ENCODE measurements at regions not wholly inside any gene's neighbourhood (a gene's known extent, or its start where the extent isn't known, plus 50 kb on each side); places are given as distances from the start of the nearest gene placed in this dataset.
"Not testable (repeated sequence)": the region's sequence is repeated elsewhere in the genome, so short reads cannot be mapped to it uniquely, and the experiment has no call there.

- no peak for DNase-seq (ENCODE audit: low read depth, low spot score)
Measured at GRCh38 chr2:122532072-122532344, 776.6 kb downstream of the TSN start.

- no peak for DNase-seq (ENCODE audit: low read depth, low spot score)
Measured at GRCh38 chr2:122532481-122532880, 777.0 kb downstream of the TSN start.

- no peak for DNase-seq (ENCODE audit: low read depth, low spot score)
Measured at GRCh38 chr2:122535960-122536505, 780.6 kb downstream of the TSN start.

GRCh38 chr2:122539311-122539710 is 783.9 kb downstream of the TSN start:
- no peak for DNase-seq (ENCODE audit: low read depth, low spot score)

GRCh38 chr2:122539920-122540319 is 784.5 kb downstream of the TSN start:
- DNase-seq (ENCODE audit: low read depth, low spot score), result no peak

GRCh38 chr2:122542236-122542635 is 786.8 kb downstream of the TSN start:
- no peak for DNase-seq (ENCODE audit: low read depth, low spot score)

- DNase-seq (ENCODE audit: low read depth, low spot score), result no peak
Measured at GRCh38 chr2:122542646-122543045, 787.2 kb downstream of the TSN start.

- no peak for DNase-seq (ENCODE audit: low read depth, low spot score)
Measured at GRCh38 chr2:122543815-122544214, 788.4 kb downstream of the TSN start.

GRCh38 chr2:122545821-122546220 is 790.4 kb downstream of the TSN start:
- DNase-seq (ENCODE audit: low read depth, low spot score), result no peak

GRCh38 chr2:122562775-122563174 is 807.3 kb downstream of the TSN start:
- no peak for DNase-seq (ENCODE audit: low read depth, low spot score)

- DNase-seq (ENCODE audit: low read depth, low spot score), result no peak
Measured at GRCh38 chr2:122563781-122564180, 808.3 kb downstream of the TSN start.

GRCh38 chr2:122564843-122565242 is 809.4 kb downstream of the TSN start:
- DNase-seq (ENCODE audit: low read depth, low spot score), result no peak

- no peak for DNase-seq (ENCODE audit: low read depth, low spot score)
Measured at GRCh38 chr2:122565364-122565763, 809.9 kb downstream of the TSN start.

GRCh38 chr2:122570641-122571040 is 815.2 kb downstream of the TSN start:
- DNase-seq (ENCODE audit: low read depth, low spot score), result no peak

GRCh38 chr2:122571471-122571870 is 816.0 kb downstream of the TSN start:
- not testable (repeated sequence) for DNase-seq (ENCODE audit: low read depth, low spot score)

- DNase-seq (ENCODE audit: low read depth, low spot score), result no peak
Measured at GRCh38 chr2:122575076-122575475, 819.6 kb downstream of the TSN start.

- DNase-seq (ENCODE audit: low read depth, low spot score), result no peak
Measured at GRCh38 chr2:122583159-122583917, 827.9 kb downstream of the TSN start.

- no peak for DNase-seq (ENCODE audit: low read depth, low spot score)
Measured at GRCh38 chr2:122590524-122590923, 835.1 kb downstream of the TSN start.

GRCh38 chr2:122595065-122595464 is 839.6 kb downstream of the TSN start:
- no peak for DNase-seq (ENCODE audit: low read depth, low spot score)

- no peak for DNase-seq (ENCODE audit: low read depth, low spot score)
Measured at GRCh38 chr2:122596598-122596997, 841.1 kb downstream of the TSN start.

- DNase-seq (ENCODE audit: low read depth, low spot score), result no peak
Measured at GRCh38 chr2:122598784-122599183, 843.3 kb downstream of the TSN start.

GRCh38 chr2:122610948-122611609 is 855.6 kb downstream of the TSN start:
- no peak for DNase-seq (ENCODE audit: low read depth, low spot score)

GRCh38 chr2:122622934-122623333 is 867.5 kb downstream of the TSN start:
- no peak for DNase-seq (ENCODE audit: low read depth, low spot score)

All from smooth muscle cell of the brain vasculature (primary cell).